Gastroesophageal sphincter (tissue), 4 donors: ENCODE measurements at regions not wholly inside any gene's neighbourhood (a gene's known extent, or its start where the extent isn't known, plus 50 kb on each side); places are given as distances from the start of the nearest gene placed in this dataset.

Source experiments
- ATAC-seq: fragments of 150-250 bp; one replicate; pipeline ENCODE4 v1.9.1; 2016; ENCODE audit warnings: mild to moderate bottlenecking, moderate library complexity
- H3K27ac ChIP-seq, 4 donors: fragments of 200-600 bp; sonication (generic) in 3 of 4; 1 replicate in 3 of 4; 2 replicates in 1 of 4; pipeline ENCODE4 v1.5.1; 2016 to 2019
- H3K27me3 ChIP-seq: fragments of 200-600 bp; sonication (generic); one replicate; pipeline ENCODE4 v1.5.1; 2019
- H3K36me3 ChIP-seq, 2 donors: fragments of 200-600 bp; sonication (generic); one replicate each; pipeline ENCODE4 v1.5.1; 2019; ENCODE audit warnings: control low read depth in 1 of 2
- H3K4me1 ChIP-seq, 3 donors: fragments of 200-600 bp; sonication (generic); 1 replicate in 2 of 3; 2 replicates in 1 of 3; pipeline ENCODE4 v1.5.1; 2016 to 2019; ENCODE audit warnings: control low read depth in 2 of 3
- H3K4me3 ChIP-seq, 2 donors: fragments of 200-600 bp; sonication (generic); one replicate each; pipeline ENCODE4 v1.5.1; 2019; ENCODE audit warnings: mild to moderate bottlenecking in 1 of 2, moderate library complexity in 1 of 2
- H3K9me3 ChIP-seq, 3 donors: fragments of 200-600 bp; sonication (generic); one replicate each; pipeline ENCODE4 v1.5.1; 2017 to 2019; ENCODE audit warnings: control low read depth in 2 of 3
- CTCF ChIP-seq, 4 experiments: fragments of 200-600 bp in 2 of 4; fragments of 450-650 bp in 2 of 4; sonication (generic) in 1 of 4; IDR thresholded peaks; one replicate each; pipeline ENCODE4 v1.5.1; 2017 to 2019; ENCODE audit warnings: antibody characterized with exemption in 4 of 4, mild to moderate bottlenecking in 2 of 4, moderate library complexity in 2 of 4
- EP300 ChIP-seq: sonication (generic); formaldehyde crosslinking; IDR thresholded peaks from one replicate; pipeline ENCODE4 v1.6.1; 2017; ENCODE audit warnings: antibody characterized with exemption, mild to moderate bottlenecking
- POLR2A ChIP-seq, 2 donors: fragments of 450-650 bp; IDR thresholded peaks; one replicate each; pipeline ENCODE4 v1.6.1; 2017; ENCODE audit warnings: antibody characterized with exemption in 2 of 2, mild to moderate bottlenecking in 2 of 2, moderate library complexity in 1 of 2
- POLR2AphosphoS5 ChIP-seq: sonication (generic); formaldehyde crosslinking; IDR thresholded peaks from one replicate; pipeline ENCODE4 v1.6.1; 2017; ENCODE audit warnings: antibody characterized with exemption
- WGBS, 2 donors: methylation state at CpG; one replicate each; pipeline ENCODE4 v1.1.5; 2018; ENCODE audit warnings: low coverage in 1 of 2; 5-methylcytosine and 5-hydroxymethylcytosine counted together

DNA sequence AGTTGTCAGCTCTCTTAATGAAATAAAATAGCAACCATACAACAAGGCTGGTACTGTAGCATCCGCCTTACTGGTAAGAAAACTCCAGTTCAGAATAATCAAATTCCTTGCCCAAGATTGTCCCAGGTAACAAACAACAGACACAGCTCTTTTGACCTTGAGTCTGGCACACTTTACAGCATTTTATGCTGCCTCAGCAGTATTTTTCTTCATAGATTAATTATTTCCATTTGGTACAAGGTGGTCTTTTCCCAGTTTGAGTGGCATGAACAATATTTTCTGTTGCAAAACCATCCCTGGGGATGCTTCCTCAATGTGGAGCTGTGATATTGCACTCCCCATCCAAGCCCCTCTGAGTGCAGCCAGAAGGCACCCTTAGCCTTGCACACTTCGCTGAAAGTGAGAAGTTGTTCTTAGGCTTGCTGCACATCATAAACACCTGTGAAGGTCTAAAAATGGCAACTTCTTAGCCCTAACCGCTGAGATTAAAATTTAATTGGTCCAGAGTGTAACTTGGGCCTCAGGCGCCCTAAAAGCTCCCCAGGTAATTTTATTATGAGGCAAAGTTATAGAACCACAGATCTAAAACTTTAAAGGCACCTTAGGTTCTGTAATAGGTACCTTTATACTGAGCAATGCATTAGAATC lies 523.3 kb downstream of the CMPK2 start:
- H3K27me3 ChIP-seq, result peaks cover 4% of the 10 kb centered on the region
- H3K4me3 ChIP-seq, result no peak overlapping the region
- 81 to 91% methylated on average over 3 to 4 of the region's 4 CpGs for WGBS, 2 donors
- no peaks in the 10 kb centered on the region for H3K9me3 ChIP-seq
- H3K4me1 ChIP-seq, result no peaks in the 10 kb centered on the region
- H3K27ac ChIP-seq, result no peak overlapping the region
- TF ChIP-seq POLR2A (IDR thresholded peaks at IDR 0.05) (no peak), CTCF (IDR thresholded peaks at IDR 0.05) (no peak), EP300 (no peak), POLR2AphosphoS5 (no peak)
- H3K36me3 ChIP-seq, result no peaks in the 10 kb centered on the region
- ATAC-seq, result no peak

- Histone ChIP-seq H3K4me3 (no peak overlapping the region), H3K9me3 (no peaks in the 10 kb centered on the region), H3K4me1 (no peaks in the 10 kb centered on the region), H3K36me3 (no peaks in the 10 kb centered on the region), H3K27me3 (peaks cover 4% of the 10 kb centered on the region), H3K27ac (no peak overlapping the region)
- ATAC-seq, result no peak
- WGBS, 2 donors, result 86 to 100% methylated on average over 2 to 5 of the region's 5 CpGs
- no peak for TF ChIP-seq CTCF (IDR thresholded peaks at IDR 0.05)
- TF ChIP-seq POLR2AphosphoS5, result no peak
- TF ChIP-seq POLR2A (IDR thresholded peaks at IDR 0.05), result no peak
- TF ChIP-seq EP300, result no peak
Measured at GRCh38 chr2:6343076-6343475, 522.6 kb downstream of the CMPK2 start.

- no peak overlapping the region for H3K27ac ChIP-seq
- no peak for ATAC-seq
- WGBS, 2 donors, result 73 to 95% methylated on average over 4 to 5 of the region's 5 CpGs
- no peaks in the 10 kb centered on the region for H3K36me3 ChIP-seq
- H3K27me3 ChIP-seq, result no peaks in the 10 kb centered on the region
- H3K9me3 ChIP-seq, result no peaks in the 10 kb centered on the region
- TF ChIP-seq CTCF (IDR thresholded peaks at IDR 0.05), result no peak
- no peak overlapping the region for H3K4me3 ChIP-seq
- no peaks in the 10 kb centered on the region for H3K4me1 ChIP-seq
Measured at GRCh38 chr2:6352247-6352646, 513.5 kb downstream of the CMPK2 start.

DNA sequence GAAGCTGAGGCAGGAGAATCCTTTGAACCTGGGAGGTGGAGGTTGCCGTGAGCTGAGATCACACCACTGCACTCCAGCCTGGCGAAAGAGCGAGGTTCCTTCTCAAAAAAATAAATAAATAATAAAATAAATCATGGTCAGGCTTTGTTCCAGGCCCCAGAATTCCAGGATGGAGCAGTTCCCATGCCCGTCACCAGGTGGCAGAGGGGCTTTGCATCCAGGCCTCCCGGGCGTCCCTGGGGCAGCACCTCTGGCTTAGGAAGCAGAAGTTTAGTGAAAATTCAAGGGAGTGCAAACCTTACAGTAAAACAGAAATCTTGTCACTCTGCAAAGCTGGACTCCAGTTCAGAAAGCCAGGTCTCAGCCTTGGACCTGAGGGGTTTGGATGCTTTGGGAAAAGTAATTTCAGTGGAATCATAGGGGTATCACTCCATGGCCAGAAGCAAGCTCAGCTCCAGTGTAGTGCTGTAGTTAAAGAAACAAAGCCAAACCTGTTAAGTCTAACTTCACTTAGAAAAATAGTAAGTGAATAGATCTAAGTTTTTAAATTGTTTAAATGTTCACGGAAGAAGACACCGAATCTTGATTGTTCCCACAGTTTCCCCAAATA lies 512.7 kb downstream of the CMPK2 start:
- no peak overlapping the region for H3K27ac ChIP-seq
- H3K4me3 ChIP-seq, result no peak overlapping the region
- H3K27me3 ChIP-seq, result no peaks in the 10 kb centered on the region
- no peaks in the 10 kb centered on the region for H3K4me1 ChIP-seq
- 52 to 53% methylated on average over 5 to 6 of the region's 8 CpGs for WGBS, 2 donors
- H3K36me3 ChIP-seq, result no peaks in the 10 kb centered on the region
- TF ChIP-seq CTCF (IDR thresholded peaks at IDR 0.05), result peak in 2 of 4 experiments; percentile 31 to 57
- no peak for TF ChIP-seq EP300
- H3K9me3 ChIP-seq, result no peaks in the 10 kb centered on the region
- no peak for ATAC-seq

DNA sequence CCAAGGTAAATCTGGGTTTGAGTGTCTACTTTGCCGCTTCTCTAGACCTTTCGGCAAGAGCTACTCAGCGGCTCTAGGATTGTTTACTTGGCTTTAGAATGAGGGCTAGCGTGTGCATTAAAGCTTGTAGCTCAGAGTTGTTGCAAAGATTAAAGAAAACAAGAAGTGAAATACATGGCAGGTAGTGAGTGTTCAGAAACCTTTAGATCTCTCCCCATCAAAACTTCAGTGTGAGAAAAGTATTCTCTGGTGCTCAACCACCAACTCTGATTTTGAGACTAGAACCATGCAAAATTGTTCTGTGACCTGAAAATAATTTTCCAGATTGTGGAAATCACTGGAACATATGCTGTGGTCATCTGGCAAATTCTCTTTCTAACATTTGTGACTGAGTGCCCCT lies 512.0 kb downstream of the CMPK2 start:
- TF ChIP-seq POLR2A (IDR thresholded peaks at IDR 0.05), result no peak
- no peak for TF ChIP-seq EP300
- TF ChIP-seq POLR2AphosphoS5, result no peak
- TF ChIP-seq CTCF (IDR thresholded peaks at IDR 0.05), result no peak
- WGBS, 2 donors, result 80 to 94% methylated on average over 3 to 4 of the region's 4 CpGs
- no peaks in the 10 kb centered on the region for H3K36me3 ChIP-seq
- no peak for ATAC-seq
- H3K9me3 ChIP-seq, result no peaks in the 10 kb centered on the region
- H3K4me3 ChIP-seq, result no peak overlapping the region
- no peaks in the 10 kb centered on the region for H3K27me3 ChIP-seq
- no peaks in the 10 kb centered on the region for H3K4me1 ChIP-seq
- H3K27ac ChIP-seq, result no peak overlapping the region
